NCI-H748 (cell line): ENCODE measurements at regions not wholly inside any gene's neighbourhood (a gene's known extent, or its start where the extent isn't known, plus 50 kb on each side); places are given as distances from the start of the nearest gene placed in this dataset.

Experiments
- DNase-seq: peaks from one replicate; lab custom pipeline; 2025; ENCODE audit not compliant: unreplicated experiment; lab: John Stamatoyannopoulos, UW

- no peak for DNase-seq
Measured at GRCh38 chr15:35320158-35320780, 225.7 kb downstream of the DPH6 start.

GRCh38 chr15:35319354-35319753, 226.6 kb downstream of the DPH6 start:
- DNase-seq: no peak

GRCh38 chr15:35317217-35317616, 228.7 kb downstream of the DPH6 start:
- DNase-seq: no peak

- no peak for DNase-seq
Measured at GRCh38 chr15:35312344-35312743, 227.2 kb upstream of the NANOGP8 start.

- DNase-seq: no peak
Measured at GRCh38 chr15:35311615-35312014, 226.5 kb upstream of the NANOGP8 start.

- no peak for DNase-seq
Measured at GRCh38 chr15:35309886-35310285, 224.8 kb upstream of the NANOGP8 start.

- no peak for DNase-seq
Measured at GRCh38 chr15:35308802-35309201, 223.7 kb upstream of the NANOGP8 start.

GRCh38 chr15:35307676-35308075, 222.6 kb upstream of the NANOGP8 start:
- DNase-seq: no peak

GRCh38 chr15:35307026-35307425, 221.9 kb upstream of the NANOGP8 start:
- no peak for DNase-seq

GRCh38 chr15:35306361-35306981, 221.4 kb upstream of the NANOGP8 start:
- no peak for DNase-seq

- no peak for DNase-seq
Measured at GRCh38 chr15:35305946-35306345, 220.9 kb upstream of the NANOGP8 start.

GRCh38 chr15:35305031-35305550, 220.0 kb upstream of the NANOGP8 start:
- DNase-seq: no peak

- DNase-seq: no peak
Measured at GRCh38 chr15:35304389-35304788, 219.3 kb upstream of the NANOGP8 start.

- DNase-seq: no peak
Measured at GRCh38 chr15:35302334-35302733, 217.2 kb upstream of the NANOGP8 start.

GRCh38 chr15:35301088-35301487, 216.0 kb upstream of the NANOGP8 start:
- no peak for DNase-seq

GRCh38 chr15:35299059-35299735, 214.1 kb upstream of the NANOGP8 start:
- DNase-seq: no peak

GRCh38 chr15:35298509-35298908, 213.4 kb upstream of the NANOGP8 start:
- DNase-seq: no peak

- no peak for DNase-seq
Measured at GRCh38 chr15:35293353-35294130, 208.4 kb upstream of the NANOGP8 start.

GRCh38 chr15:35290301-35290721, 205.2 kb upstream of the NANOGP8 start:
- no peak for DNase-seq

GRCh38 chr15:35289024-35289617, 204.0 kb upstream of the NANOGP8 start:
- DNase-seq: peak; percentile 14

GRCh38 chr15:35288580-35288979, 203.5 kb upstream of the NANOGP8 start:
- DNase-seq: no peak
